ES-I3 (cell line): ENCODE measurements at regions not wholly inside any gene's neighbourhood (a gene's known extent, or its start where the extent isn't known, plus 50 kb on each side); places are given as distances from the start of the nearest gene placed in this dataset.

Source experiments
- H3K36me3 ChIP-seq: 2 replicates; pipeline ENCODE4 v1.6.1; 2013; ENCODE audit warnings: mild to moderate bottlenecking, low read length, control low read depth, moderate library complexity; ENCODE audit not compliant: insufficient read depth
- H3K4me1 ChIP-seq: 2 replicates; pipeline ENCODE4 v1.6.1; 2013; ENCODE audit warnings: mild to moderate bottlenecking, control low read depth, low read length; ENCODE audit not compliant: insufficient read depth
- H3K9ac ChIP-seq: 2 replicates; pipeline ENCODE4 v1.6.1; 2013; ENCODE audit warnings: low read depth, mild to moderate bottlenecking, low read length, moderate library complexity
- H3K9me3 ChIP-seq: 2 replicates; pipeline ENCODE4 v1.6.1; 2013; ENCODE audit warnings: mild to moderate bottlenecking, low read length, moderate library complexity; ENCODE audit not compliant: control insufficient read depth, insufficient read depth

DNA sequence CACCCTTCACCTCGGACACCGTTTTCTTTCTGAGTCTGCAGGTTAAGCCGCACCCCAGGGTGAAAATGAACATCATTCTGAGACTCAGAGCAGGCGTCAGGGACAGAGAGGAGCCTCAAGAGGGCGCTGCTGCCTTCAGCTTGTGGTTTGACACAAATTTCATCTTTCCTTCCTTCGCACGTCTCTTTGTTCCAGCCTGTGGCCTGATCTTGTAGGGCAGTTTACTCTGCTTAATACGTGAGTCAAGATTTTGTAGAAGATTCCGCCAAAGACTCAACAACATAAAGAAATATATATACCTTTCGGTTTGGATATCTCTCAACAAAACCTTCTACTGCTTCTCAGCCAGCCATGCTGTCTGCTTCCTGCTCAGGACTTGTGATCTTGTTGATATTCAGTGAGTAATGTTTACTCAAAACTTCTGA, 329.3 kb upstream of the OR4E1 start:
- Histone ChIP-seq H3K9me3 (no peaks in the 10 kb centered on the region), H3K4me1 (no peaks in the 10 kb centered on the region), H3K36me3 (no peaks in the 10 kb centered on the region), H3K9ac (no peak overlapping the region)

DNA sequence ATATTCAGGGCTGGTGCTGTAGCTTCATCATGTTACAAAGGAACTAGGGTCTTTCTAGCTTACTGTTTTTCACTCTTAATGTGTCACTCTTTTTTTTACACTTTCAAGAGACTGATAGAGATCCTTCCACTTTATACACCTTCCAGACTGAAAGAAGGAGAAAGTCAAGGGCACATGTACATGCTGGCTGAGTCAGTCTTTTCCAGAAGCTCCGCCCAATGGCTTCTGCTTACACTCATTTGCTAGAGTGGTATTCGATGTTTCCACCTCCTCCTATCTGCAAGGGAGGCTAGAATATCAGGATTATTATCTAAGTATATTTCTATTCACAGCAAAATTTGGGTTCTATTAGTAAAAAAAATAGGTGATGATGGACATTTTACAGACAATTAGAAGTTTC, 325.8 kb upstream of the OR4E1 start:
- Histone ChIP-seq H3K4me1 (no peaks in the 10 kb centered on the region), H3K9me3 (no peaks in the 10 kb centered on the region), H3K9ac (no peak overlapping the region), H3K36me3 (no peaks in the 10 kb centered on the region)

DNA sequence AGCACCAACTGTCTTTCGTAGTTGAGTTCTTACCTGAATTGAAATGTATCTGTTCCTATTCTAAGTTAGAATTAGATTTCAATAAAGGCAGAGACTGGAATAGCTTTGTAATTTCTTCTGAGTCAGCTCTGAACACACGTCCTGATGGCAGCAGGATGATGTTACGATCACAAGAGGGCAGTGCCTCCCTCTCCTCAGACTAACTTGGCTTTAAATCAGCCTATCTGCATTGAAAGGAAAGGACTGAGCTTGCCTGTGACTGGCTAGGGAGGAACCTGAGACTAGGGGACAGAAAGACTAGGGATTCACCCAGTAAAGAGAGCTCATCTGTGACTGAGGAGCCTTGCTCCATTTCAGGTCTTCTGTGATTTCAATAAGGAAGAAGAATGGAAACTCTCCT, 323.7 kb upstream of the OR4E1 start:
- Histone ChIP-seq H3K9ac (no peak overlapping the region), H3K4me1 (no peaks in the 10 kb centered on the region), H3K9me3 (no peaks in the 10 kb centered on the region), H3K36me3 (no peaks in the 10 kb centered on the region)

DNA sequence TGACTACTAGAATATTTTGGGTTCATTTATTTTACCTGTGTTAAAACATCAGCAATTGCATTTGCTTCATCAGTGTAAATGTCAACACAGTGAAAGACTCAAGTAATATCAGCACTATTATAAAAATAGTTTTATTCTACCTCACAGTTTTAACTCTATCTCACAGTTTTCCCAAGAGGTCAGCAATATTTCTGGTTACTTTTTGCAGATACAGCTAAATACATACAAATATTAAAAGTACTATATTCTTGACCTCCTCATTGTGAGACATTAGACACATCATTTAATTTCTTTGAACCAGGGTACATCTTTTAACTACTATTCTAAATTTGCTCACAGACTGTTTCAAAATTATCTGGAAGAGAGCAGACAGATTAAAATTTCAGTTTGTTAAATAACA, 321.7 kb upstream of the OR4E1 start:
- Histone ChIP-seq H3K9me3 (no peaks in the 10 kb centered on the region), H3K9ac (no peak overlapping the region), H3K36me3 (no peaks in the 10 kb centered on the region), H3K4me1 (no peaks in the 10 kb centered on the region)

DNA sequence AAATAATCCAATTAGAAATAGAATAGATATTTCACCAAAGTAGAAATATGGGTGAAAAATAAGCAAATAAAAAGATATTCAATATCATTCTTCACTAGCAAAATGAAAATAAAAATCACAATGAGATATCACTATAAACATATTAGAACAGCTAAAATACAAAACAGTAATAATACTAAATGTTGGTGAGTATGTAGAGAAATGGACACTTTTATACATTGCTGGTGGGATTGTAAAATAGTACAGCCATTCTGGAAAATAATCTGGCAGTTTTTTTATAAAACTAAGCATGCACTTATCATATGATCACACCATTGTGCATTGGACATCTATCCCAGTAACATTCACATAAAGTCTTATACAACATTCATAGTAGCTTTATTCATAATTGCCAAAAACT, 320.2 kb upstream of the OR4E1 start:
- Histone ChIP-seq H3K9ac (no peak overlapping the region), H3K36me3 (no peaks in the 10 kb centered on the region), H3K9me3 (no peaks in the 10 kb centered on the region), H3K4me1 (no peaks in the 10 kb centered on the region)

DNA sequence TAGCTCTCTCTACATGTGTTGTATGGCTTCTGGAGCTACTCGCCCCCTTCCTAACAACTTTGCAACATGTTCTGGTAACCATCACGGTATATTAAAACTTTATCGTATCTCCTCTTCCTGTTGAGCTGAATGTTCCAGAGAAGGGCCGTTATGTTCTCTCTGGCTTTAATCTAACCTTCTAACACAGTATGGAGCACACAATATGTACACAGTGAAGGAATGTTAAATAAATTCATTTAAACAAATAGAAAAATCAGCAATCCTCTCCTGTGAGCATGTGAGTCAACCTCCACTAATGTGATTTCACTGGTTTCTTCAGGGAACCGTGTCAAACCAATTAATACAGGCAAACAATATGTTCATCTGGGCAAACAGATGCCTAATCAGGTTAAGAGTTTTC, 319.5 kb upstream of the OR4E1 start:
- Histone ChIP-seq H3K9me3 (no peaks in the 10 kb centered on the region), H3K36me3 (no peaks in the 10 kb centered on the region), H3K4me1 (no peaks in the 10 kb centered on the region), H3K9ac (no peak overlapping the region)

DNA sequence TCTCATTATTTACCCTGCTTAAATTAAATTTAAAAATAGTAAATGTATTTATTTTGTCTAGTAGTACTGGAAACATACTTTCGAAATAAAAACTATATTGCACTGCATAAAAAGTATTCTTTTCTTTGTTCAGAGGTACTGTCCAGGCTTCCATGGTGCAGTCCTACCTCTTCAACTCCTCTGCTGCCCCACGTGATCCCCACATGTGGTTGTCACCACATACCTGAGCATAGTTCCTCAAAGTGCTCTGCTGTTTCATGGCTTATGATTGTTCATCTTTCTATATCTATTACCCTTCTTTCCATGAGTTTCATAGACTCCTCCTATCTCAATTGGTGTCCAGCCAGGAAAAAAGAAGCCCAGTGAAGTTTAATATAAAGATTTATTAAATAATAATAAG, 317.5 kb upstream of the OR4E1 start:
- Histone ChIP-seq H3K4me1 (no peaks in the 10 kb centered on the region), H3K9ac (no peak overlapping the region), H3K36me3 (no peaks in the 10 kb centered on the region), H3K9me3 (no peaks in the 10 kb centered on the region)

DNA sequence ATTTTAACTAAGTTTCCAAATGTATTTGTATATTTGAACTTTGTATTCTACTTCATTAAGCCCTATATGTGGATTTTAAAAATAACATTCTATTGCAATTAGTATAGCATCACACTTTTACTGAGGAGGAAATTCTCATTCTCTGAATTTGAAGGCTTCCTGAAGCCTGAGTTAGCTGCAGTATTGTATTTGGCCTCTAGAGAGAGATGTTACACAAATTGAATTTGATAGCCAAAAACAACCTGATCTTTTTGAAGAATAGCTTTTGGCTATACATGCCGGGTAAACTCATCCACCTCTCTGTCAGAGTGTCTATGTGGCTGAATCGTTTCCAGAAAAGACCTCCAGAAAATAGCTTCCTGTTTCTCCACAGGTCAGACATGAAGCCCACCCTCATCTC, 316.5 kb upstream of the OR4E1 start:
- Histone ChIP-seq H3K4me1 (no peaks in the 10 kb centered on the region), H3K9ac (no peak overlapping the region), H3K36me3 (no peaks in the 10 kb centered on the region), H3K9me3 (no peaks in the 10 kb centered on the region)

DNA sequence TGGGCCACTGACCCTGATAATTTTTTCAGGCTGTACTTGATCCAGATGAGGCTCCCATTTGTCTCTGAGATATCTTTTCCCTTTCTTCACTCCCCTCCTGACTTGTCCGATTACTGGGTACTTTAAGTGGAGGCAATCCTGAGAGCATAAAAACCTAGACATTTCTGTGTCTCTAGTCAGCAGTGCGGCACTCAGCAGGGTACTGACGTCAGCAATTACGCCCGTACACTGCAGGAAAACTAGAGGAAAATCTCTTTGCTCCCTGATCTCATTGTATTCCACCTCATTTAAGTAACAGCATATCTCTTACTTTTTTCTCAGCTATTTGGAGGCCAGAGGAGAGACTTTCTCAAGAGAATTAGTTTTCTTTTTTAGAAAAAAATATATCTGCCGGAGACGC, 315.5 kb upstream of the OR4E1 start:
- Histone ChIP-seq H3K9ac (no peak overlapping the region), H3K36me3 (no peaks in the 10 kb centered on the region), H3K9me3 (no peaks in the 10 kb centered on the region), H3K4me1 (no peaks in the 10 kb centered on the region)

DNA sequence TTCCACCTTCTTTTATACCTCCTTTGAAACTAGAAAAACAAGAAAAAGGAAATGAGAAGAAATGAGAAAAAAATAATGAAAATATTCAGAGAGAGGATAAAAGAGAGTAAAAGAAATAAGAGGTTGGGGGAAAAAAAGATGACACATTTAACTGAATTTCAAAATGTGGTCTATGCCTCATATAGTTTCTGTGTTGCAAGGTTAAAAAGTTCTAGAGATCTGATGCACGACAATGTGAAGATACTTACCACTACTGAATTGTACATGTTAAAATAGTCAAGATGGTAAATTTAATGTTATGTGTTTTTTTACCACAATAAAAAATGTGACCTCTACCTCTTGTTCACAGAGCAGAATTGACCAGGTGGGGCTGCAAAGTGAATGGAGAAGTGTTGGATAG, 314.8 kb upstream of the OR4E1 start:
- no peaks in the 10 kb centered on the region for H3K9me3 ChIP-seq
- H3K4me1 ChIP-seq: no peaks in the 10 kb centered on the region
- no peaks in the 10 kb centered on the region for H3K36me3 ChIP-seq
- H3K9ac ChIP-seq: no peak overlapping the region

DNA sequence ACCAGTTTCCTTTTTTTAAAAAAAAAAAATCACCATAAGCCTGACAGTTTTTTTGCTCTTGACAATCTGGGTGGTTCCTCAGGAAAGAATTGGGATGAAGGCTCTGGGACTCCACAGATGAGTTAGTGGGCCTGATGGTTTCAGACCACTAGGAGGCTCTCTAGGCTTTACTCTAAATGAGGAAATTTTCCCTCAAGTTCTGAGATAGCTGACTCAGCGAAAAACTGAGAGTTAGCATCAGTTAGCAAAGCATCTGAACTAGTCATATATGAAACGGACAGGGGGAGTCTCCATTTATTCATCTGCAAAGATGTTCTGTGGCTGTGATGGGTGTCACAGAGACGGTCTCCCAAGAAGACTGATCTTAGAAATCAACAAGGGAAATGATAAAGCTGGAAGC, 314.3 kb upstream of the OR4E1 start:
- Histone ChIP-seq H3K4me1 (no peaks in the 10 kb centered on the region), H3K36me3 (no peaks in the 10 kb centered on the region), H3K9ac (no peak overlapping the region), H3K9me3 (no peaks in the 10 kb centered on the region)

DNA sequence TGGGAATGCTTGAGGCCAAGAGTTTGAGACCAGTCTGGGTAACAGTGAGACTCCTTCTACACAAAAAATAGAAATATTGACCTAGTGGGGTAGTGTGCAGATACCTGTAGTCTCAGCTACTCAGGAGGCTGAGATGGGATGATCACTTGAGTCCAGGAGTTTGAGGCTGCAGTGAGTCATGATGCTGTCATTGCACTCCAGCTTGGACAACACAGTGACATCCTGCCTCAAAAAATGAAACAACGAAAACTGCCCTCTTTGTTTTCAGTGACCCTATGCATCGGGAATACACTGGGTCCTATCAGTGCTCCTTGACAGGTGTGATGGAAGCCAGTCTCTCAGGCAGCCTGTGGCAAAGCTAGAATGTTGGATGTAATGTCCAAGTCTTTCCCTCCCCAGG, 311.5 kb upstream of the OR4E1 start:
- no peaks in the 10 kb centered on the region for H3K4me1 ChIP-seq
- no peaks in the 10 kb centered on the region for H3K36me3 ChIP-seq
- no peak overlapping the region for H3K9ac ChIP-seq
- H3K9me3 ChIP-seq: no peaks in the 10 kb centered on the region

DNA sequence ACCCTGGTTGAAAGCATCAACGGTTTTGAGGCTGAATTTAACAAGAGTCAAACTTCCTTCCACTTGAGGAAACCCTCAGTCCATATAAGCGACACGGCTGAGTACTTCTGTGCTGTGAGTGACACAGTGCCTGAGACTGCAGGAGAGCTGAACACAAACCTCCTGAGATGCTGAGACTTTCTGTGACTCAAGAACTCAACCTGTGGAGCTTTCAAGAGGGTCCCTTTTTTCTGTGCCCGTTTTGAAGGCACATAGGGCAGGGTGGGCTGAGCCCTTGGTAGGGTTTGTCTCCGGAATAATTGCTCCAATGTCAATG, 305.3 kb upstream of the OR4E1 start:
- Histone ChIP-seq H3K9me3 (no peaks in the 10 kb centered on the region), H3K4me1 (no peaks in the 10 kb centered on the region), H3K36me3 (no peaks in the 10 kb centered on the region), H3K9ac (no peak overlapping the region)

DNA sequence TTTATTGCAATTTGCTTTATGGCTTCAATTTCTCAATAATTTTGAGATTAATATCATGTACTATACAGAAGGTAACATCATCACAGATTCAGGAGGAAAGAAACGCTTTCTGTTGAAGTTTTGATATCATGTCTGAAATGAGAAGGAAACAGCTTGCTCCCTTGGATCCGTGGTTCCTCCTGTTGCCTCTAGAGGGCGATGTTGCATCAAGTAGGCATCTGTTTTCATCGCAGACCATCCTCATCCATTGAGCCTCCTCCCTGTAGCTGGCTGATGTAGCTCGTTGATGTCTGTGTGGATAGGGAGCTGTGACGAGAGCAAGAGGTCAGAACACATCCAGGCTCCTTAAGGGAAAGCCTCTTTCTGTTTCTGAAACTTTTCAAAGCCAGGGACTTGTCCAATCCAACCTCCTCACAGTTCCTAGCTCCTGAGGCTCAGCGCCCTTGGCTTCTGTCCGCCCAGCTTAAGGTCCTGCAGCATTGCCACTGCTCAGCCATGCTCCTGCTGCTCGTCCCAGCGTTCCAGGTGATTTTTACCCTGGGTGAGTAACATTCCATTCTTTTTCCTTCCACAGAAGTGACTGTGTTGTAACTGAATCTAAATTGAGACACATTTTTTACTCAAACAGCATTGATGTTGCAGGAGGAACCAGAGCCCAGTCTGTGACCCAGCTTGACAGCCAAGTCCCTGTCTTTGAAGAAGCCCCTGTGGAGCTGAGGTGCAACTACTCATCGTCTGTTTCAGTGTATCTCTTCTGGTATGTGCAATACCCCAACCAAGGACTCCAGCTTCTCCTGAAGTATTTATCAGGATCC, 304.8 kb upstream of the OR4E1 start:
- Histone ChIP-seq H3K4me1 (no peaks in the 10 kb centered on the region), H3K36me3 (no peaks in the 10 kb centered on the region), H3K9ac (no peak overlapping the region), H3K9me3 (no peaks in the 10 kb centered on the region)

DNA sequence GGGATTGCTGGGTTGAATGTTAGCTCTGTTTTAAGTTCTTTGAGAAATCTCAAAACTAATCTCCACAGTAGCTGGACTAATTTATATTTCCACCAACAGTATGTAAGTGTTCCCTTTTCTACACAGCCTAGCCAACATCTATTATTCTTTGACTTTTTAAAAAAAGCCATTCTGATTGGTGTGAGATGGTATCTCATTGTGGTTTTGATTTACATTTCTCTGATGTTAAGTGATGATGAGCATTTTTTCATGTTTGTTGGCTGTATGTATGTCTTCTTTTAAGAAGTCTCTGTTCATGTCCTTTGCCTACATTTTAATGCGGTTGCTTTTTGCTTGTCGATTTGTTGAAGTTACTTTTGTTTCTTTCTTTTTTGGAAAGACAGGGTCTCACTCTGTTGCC, 301.1 kb upstream of the OR4E1 start:
- Histone ChIP-seq H3K9ac (no peak overlapping the region), H3K4me1 (no peaks in the 10 kb centered on the region), H3K9me3 (no peaks in the 10 kb centered on the region), H3K36me3 (no peaks in the 10 kb centered on the region)

DNA sequence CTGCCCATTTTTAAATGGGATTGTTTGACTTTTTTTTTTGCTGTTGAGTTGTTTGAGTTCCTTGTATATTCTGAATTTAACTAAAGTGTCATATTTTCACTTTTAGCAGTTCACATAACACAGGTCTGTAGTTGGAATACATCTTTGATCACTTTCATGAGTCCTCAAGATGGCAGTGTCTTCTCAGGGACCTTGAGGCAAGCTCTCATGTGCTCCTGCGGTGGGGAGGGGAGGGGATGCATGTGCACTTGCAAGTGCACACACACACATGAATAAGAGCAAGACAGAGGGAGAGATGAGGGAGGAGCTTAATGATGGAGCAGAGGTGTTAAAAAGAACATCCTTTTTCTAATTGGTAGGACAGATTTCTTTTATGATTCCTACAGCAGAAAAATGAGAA, 291.4 kb upstream of the OR4E1 start:
- Histone ChIP-seq H3K36me3 (no peaks in the 10 kb centered on the region), H3K4me1 (no peaks in the 10 kb centered on the region), H3K9ac (no peak overlapping the region), H3K9me3 (no peaks in the 10 kb centered on the region)
